Coronary artery (tissue), 2 donors: ENCODE measurements at regions not wholly inside any gene's neighbourhood (a gene's known extent, or its start where the extent isn't known, plus 50 kb on each side); places are given as distances from the start of the nearest gene placed in this dataset.

ENCODE experiments used
- DNase-seq: peaks from one replicate; pipeline ENCODE4 v3.0.0-alpha.2; 2017; ENCODE audit warnings: low spot score
- H3K27ac ChIP-seq, 2 donors: fragments of 200-600 bp; sonication (generic); one replicate each; pipeline ENCODE4 v1.5.1; 2016 to 2019
- H3K4me3 ChIP-seq: fragments of 200-600 bp; sonication (generic); 2 replicates; pipeline ENCODE4 v1.5.1; 2016; ENCODE audit warnings: mild to moderate bottlenecking, moderate library complexity
- CTCF ChIP-seq: fragments of 200-600 bp; sonication (generic); IDR thresholded peaks from one replicate; pipeline ENCODE4 v1.5.1; 2019; ENCODE audit warnings: antibody characterized with exemption

- TF ChIP-seq CTCF, result no peak
- Histone ChIP-seq H3K27ac (no peak overlapping the region), H3K4me3 (no peak overlapping the region)
- DNase-seq, result no peak
Observed at GRCh38 chr2:57190007-57190406, 856.6 kb upstream of the VRK2 start.

GRCh38 chr2:57199663-57200062 lies 846.9 kb upstream of the VRK2 start:
- Histone ChIP-seq H3K27ac (no peak overlapping the region), H3K4me3 (no peak overlapping the region)

GRCh38 chr2:57204364-57204763 lies 842.2 kb upstream of the VRK2 start:
- no peak overlapping the region for H3K4me3 ChIP-seq
- H3K27ac ChIP-seq, result no peak overlapping the region
- no peak for DNase-seq
- no peak for TF ChIP-seq CTCF

More at GRCh38 chr2:57199663-57200062, 846.9 kb upstream of the VRK2 start:
- no peak for DNase-seq
- TF ChIP-seq CTCF, result no peak

- H3K27ac ChIP-seq, result no peak overlapping the region
- no peak for TF ChIP-seq CTCF
- DNase-seq, result no peak
- H3K4me3 ChIP-seq, result no peak overlapping the region
Observed at GRCh38 chr2:57205241-57205640, 841.4 kb upstream of the VRK2 start.

- Histone ChIP-seq H3K4me3 (no peak overlapping the region), H3K27ac (no peak overlapping the region)
- DNase-seq, result no peak
- TF ChIP-seq CTCF, result no peak
Observed at GRCh38 chr2:57207191-57207590, 839.4 kb upstream of the VRK2 start.

GRCh38 chr2:57209799-57210198 lies 836.8 kb upstream of the VRK2 start:
- DNase-seq, result no peak
- no peak overlapping the region for H3K27ac ChIP-seq
- no peak for TF ChIP-seq CTCF
- H3K4me3 ChIP-seq, result no peak overlapping the region

GRCh38 chr2:57210855-57211254 lies 835.8 kb upstream of the VRK2 start:
- DNase-seq, result no peak

More at GRCh38 chr2:57210855-57211254, 835.8 kb upstream of the VRK2 start:
- TF ChIP-seq CTCF, result no peak
- no peak overlapping the region for H3K4me3 ChIP-seq
- H3K27ac ChIP-seq, result no peak overlapping the region
